Suprapubic skin (tissue), 4 donors: ENCODE measurements at regions not wholly inside any gene's neighbourhood (a gene's known extent, or its start where the extent isn't known, plus 50 kb on each side); places are given as distances from the start of the nearest gene placed in this dataset.

Experiments
- DNase-seq, 2 donors: peaks; one replicate each; pipeline ENCODE4 v3.0.0-alpha.2; 2019; ENCODE audit warnings: low spot score in 2 of 2
- H3K27ac ChIP-seq: fragments of 200-600 bp; sonication (generic); one replicate; pipeline ENCODE4 v1.5.1; 2019
- H3K27me3 ChIP-seq: fragments of 200-600 bp; sonication (generic); one replicate; pipeline ENCODE4 v1.5.1; 2019
- H3K36me3 ChIP-seq: fragments of 200-600 bp; sonication (generic); one replicate; pipeline ENCODE4 v1.5.1; 2019
- H3K4me1 ChIP-seq: fragments of 200-600 bp; sonication (generic); one replicate; pipeline ENCODE4 v1.5.1; 2019
- H3K4me3 ChIP-seq: fragments of 200-600 bp; sonication (generic); one replicate; pipeline ENCODE4 v1.5.1; 2019; ENCODE audit warnings: mild to moderate bottlenecking
- H3K9me3 ChIP-seq: fragments of 200-600 bp; sonication (generic); one replicate; pipeline ENCODE4 v1.5.1; 2019
- CTCF ChIP-seq, 2 donors: fragments of 200-600 bp in 1 of 2; fragments of 450-650 bp in 1 of 2; sonication (generic) in 1 of 2; IDR thresholded peaks; one replicate each; pipeline ENCODE4 v1.5.1; 2016 to 2019; ENCODE audit warnings: antibody characterized with exemption in 2 of 2, mild to moderate bottlenecking in 1 of 2, moderate library complexity in 1 of 2
- EP300 ChIP-seq: sonication (generic); formaldehyde crosslinking; IDR thresholded peaks from one replicate; pipeline ENCODE4 v1.6.1; 2017; ENCODE audit warnings: antibody characterized with exemption
- POLR2A ChIP-seq, 2 donors: fragments of 450-650 bp; IDR thresholded peaks; one replicate each; pipeline ENCODE4 v1.6.1; 2017; ENCODE audit warnings: antibody characterized with exemption in 2 of 2, mild to moderate bottlenecking in 2 of 2, moderate library complexity in 2 of 2
- POLR2AphosphoS5 ChIP-seq, 3 donors: sonication (generic); formaldehyde crosslinking; IDR thresholded peaks; one replicate each; pipeline ENCODE4 v1.6.1; 2017; ENCODE audit warnings: antibody characterized with exemption in 3 of 3
- WGBS: methylation state at CpG from one replicate; pipeline ENCODE4 v1.1.5; 2018; 5-methylcytosine and 5-hydroxymethylcytosine counted together

- 80% methylated on average over 4 of the region's 4 CpGs for WGBS
- H3K27ac ChIP-seq: no peak overlapping the region
- no peaks in the 10 kb centered on the region for H3K27me3 ChIP-seq
- TF ChIP-seq POLR2A (IDR thresholded peaks at IDR 0.05) (no peak), CTCF (IDR thresholded peaks at IDR 0.05) (no peak), POLR2AphosphoS5 (IDR thresholded peaks at IDR 0.05) (no peak), EP300 (no peak)
- no peaks in the 10 kb centered on the region for H3K36me3 ChIP-seq
- no peak overlapping the region for H3K4me3 ChIP-seq
- DNase-seq: no peak
- no peaks in the 10 kb centered on the region for H3K9me3 ChIP-seq
- peaks cover 5% of the 10 kb centered on the region for H3K4me1 ChIP-seq
Measured at GRCh38 chr10:10661176-10661575, 356.5 kb upstream of the CELF2 start.

- Histone ChIP-seq H3K27me3 (no peaks in the 10 kb centered on the region), H3K9me3 (no peaks in the 10 kb centered on the region), H3K27ac (no peak overlapping the region), H3K36me3 (no peaks in the 10 kb centered on the region), H3K4me1 (peaks cover 3% of the 10 kb centered on the region), H3K4me3 (no peak overlapping the region)
- TF ChIP-seq CTCF (IDR thresholded peaks at IDR 0.05) (no peak), EP300 (no peak), POLR2A (IDR thresholded peaks at IDR 0.05) (no peak), POLR2AphosphoS5 (IDR thresholded peaks at IDR 0.05) (no peak)
- no peak for DNase-seq
- WGBS: 33% methylated on average over 6 of the region's 6 CpGs
Measured at GRCh38 chr10:10662716-10663408, 354.8 kb upstream of the CELF2 start.

- H3K27me3 ChIP-seq: no peaks in the 10 kb centered on the region
- H3K27ac ChIP-seq: no peak overlapping the region
- no peak for TF ChIP-seq EP300
- TF ChIP-seq POLR2AphosphoS5 (IDR thresholded peaks at IDR 0.05): no peak
- no peak for TF ChIP-seq POLR2A (IDR thresholded peaks at IDR 0.05)
- no peak for TF ChIP-seq CTCF (IDR thresholded peaks at IDR 0.05)
- H3K4me3 ChIP-seq: no peak overlapping the region
- no peak for DNase-seq
- no peaks in the 10 kb centered on the region for H3K9me3 ChIP-seq
- H3K4me1 ChIP-seq: no peaks in the 10 kb centered on the region
- WGBS: 66% methylated on average over 3 of the region's 3 CpGs
- no peaks in the 10 kb centered on the region for H3K36me3 ChIP-seq
Measured at GRCh38 chr10:10663622-10664021, 354.1 kb upstream of the CELF2 start.

- Histone ChIP-seq H3K27ac (no peak overlapping the region), H3K27me3 (no peaks in the 10 kb centered on the region), H3K4me1 (no peaks in the 10 kb centered on the region), H3K36me3 (no peaks in the 10 kb centered on the region), H3K9me3 (no peaks in the 10 kb centered on the region), H3K4me3 (no peak overlapping the region)
- no peak for DNase-seq
- TF ChIP-seq POLR2A (IDR thresholded peaks at IDR 0.05): no peak
- no peak for TF ChIP-seq POLR2AphosphoS5 (IDR thresholded peaks at IDR 0.05)
- TF ChIP-seq CTCF (IDR thresholded peaks at IDR 0.05): no peak
- TF ChIP-seq EP300: no peak
- WGBS: 70% methylated on average over 6 of the region's 6 CpGs
Measured at GRCh38 chr10:10665750-10666149, 351.9 kb upstream of the CELF2 start.

GRCh38 chr10:10667466-10667865 lies 350.2 kb upstream of the CELF2 start:
- H3K9me3 ChIP-seq: no peaks in the 10 kb centered on the region
- no peak overlapping the region for H3K27ac ChIP-seq
- no peaks in the 10 kb centered on the region for H3K27me3 ChIP-seq
- H3K36me3 ChIP-seq: no peaks in the 10 kb centered on the region
- no peak for DNase-seq
- 56% methylated on average over 5 of the region's 5 CpGs for WGBS
- TF ChIP-seq POLR2AphosphoS5 (IDR thresholded peaks at IDR 0.05) (no peak), CTCF (IDR thresholded peaks at IDR 0.05) (no peak), EP300 (no peak), POLR2A (IDR thresholded peaks at IDR 0.05) (no peak)
- H3K4me3 ChIP-seq: no peak overlapping the region
- no peaks in the 10 kb centered on the region for H3K4me1 ChIP-seq
